ENCODE measurements at regions not wholly inside any gene's neighbourhood (a gene's known extent, or its start where the extent isn't known, plus 50 kb on each side); places are given as distances from the start of the nearest gene placed in this dataset.

- TF ChIP-seq ZC3H10 (CRISPR knock-in tag; IDR thresholded peaks at IDR 0.05) (no peak), TOX (CRISPR knock-in tag; IDR thresholded peaks at IDR 0.05; ENCODE audit: borderline replicate concordance) (no peak), BACH2 (CRISPR knock-in tag; IDR thresholded peaks at IDR 0.05; ENCODE audit: borderline replicate concordance) (no peak), ZNF565 (CRISPR knock-in tag; conservative IDR thresholded peaks at IDR 0.05; ENCODE audit: low read depth) (no peak), ZFP30 (CRISPR knock-in tag; IDR thresholded peaks at IDR 0.05) (no peak), ZNF8 (CRISPR knock-in tag; IDR thresholded peaks at IDR 0.05) (no peak), ARNTL (CRISPR knock-in tag; IDR thresholded peaks at IDR 0.05; ENCODE audit: borderline replicate concordance, low read depth) (no peak), CSDC2 (CRISPR knock-in tag; IDR thresholded peaks at IDR 0.05) (no peak), ZFP3 (CRISPR knock-in tag; IDR thresholded peaks at IDR 0.05) (no peak)
- TF ChIP-seq, protein P1, sequence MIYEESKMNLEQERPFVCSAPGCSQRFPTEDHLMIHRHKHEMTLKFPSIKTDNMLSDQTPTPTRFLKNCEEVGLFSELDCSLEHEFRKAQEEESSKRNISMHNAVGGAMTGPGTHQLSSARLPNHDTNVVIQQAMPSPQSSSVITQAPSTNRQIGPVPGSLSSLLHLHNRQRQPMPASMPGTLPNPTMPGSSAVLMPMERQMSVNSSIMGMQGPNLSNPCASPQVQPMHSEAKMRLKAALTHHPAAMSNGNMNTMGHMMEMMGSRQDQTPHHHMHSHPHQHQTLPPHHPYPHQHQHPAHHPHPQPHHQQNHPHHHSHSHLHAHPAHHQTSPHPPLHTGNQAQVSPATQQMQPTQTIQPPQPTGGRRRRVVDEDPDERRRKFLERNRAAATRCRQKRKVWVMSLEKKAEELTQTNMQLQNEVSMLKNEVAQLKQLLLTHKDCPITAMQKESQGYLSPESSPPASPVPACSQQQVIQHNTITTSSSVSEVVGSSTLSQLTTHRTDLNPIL (CRISPR knock-in tag; IDR thresholded peaks at IDR 0.05; ENCODE audit: low read depth), result no peak
- ATAC-seq, result no peak
Observed at GRCh38 chr12:69066492-69067373, 133.8 kb upstream of the CPM start.

- TF ChIP-seq TOX (CRISPR knock-in tag; IDR thresholded peaks at IDR 0.05; ENCODE audit: borderline replicate concordance), result no peak
- no peak for TF ChIP-seq SNAI2 (CRISPR knock-in tag; IDR thresholded peaks at IDR 0.05)
- no peak for TF ChIP-seq ZNF70 (CRISPR knock-in tag; IDR thresholded peaks at IDR 0.05)
- no peak for TF ChIP-seq ISL1 (CRISPR knock-in tag; IDR thresholded peaks at IDR 0.05)
- TF ChIP-seq, protein P2, sequence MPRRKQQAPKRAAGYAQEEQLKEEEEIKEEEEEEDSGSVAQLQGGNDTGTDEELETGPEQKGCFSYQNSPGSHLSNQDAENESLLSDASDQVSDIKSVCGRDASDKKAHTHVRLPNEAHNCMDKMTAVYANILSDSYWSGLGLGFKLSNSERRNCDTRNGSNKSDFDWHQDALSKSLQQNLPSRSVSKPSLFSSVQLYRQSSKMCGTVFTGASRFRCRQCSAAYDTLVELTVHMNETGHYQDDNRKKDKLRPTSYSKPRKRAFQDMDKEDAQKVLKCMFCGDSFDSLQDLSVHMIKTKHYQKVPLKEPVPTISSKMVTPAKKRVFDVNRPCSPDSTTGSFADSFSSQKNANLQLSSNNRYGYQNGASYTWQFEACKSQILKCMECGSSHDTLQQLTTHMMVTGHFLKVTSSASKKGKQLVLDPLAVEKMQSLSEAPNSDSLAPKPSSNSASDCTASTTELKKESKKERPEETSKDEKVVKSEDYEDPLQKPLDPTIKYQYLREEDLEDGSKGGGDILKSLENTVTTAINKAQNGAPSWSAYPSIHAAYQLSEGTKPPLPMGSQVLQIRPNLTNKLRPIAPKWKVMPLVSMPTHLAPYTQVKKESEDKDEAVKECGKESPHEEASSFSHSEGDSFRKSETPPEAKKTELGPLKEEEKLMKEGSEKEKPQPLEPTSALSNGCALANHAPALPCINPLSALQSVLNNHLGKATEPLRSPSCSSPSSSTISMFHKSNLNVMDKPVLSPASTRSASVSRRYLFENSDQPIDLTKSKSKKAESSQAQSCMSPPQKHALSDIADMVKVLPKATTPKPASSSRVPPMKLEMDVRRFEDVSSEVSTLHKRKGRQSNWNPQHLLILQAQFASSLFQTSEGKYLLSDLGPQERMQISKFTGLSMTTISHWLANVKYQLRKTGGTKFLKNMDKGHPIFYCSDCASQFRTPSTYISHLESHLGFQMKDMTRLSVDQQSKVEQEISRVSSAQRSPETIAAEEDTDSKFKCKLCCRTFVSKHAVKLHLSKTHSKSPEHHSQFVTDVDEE (CRISPR knock-in tag; IDR thresholded peaks at IDR 0.05), result no peak
- TF ChIP-seq POU6F1 (CRISPR knock-in tag; IDR thresholded peaks at IDR 0.05; ENCODE audit: borderline replicate concordance, low read depth), result no peak
- no peak for TF ChIP-seq PPARA (CRISPR knock-in tag; IDR thresholded peaks at IDR 0.05; ENCODE audit: borderline replicate concordance)
- no peak for TF ChIP-seq ZFP3 (CRISPR knock-in tag; IDR thresholded peaks at IDR 0.05)
- TF ChIP-seq, protein P1 (CRISPR knock-in tag; IDR thresholded peaks at IDR 0.05; ENCODE audit: low read depth), result no peak
- ATAC-seq, result no peak
Observed at GRCh38 chr12:69067713-69068112, 134.7 kb upstream of the CPM start.

DNA sequence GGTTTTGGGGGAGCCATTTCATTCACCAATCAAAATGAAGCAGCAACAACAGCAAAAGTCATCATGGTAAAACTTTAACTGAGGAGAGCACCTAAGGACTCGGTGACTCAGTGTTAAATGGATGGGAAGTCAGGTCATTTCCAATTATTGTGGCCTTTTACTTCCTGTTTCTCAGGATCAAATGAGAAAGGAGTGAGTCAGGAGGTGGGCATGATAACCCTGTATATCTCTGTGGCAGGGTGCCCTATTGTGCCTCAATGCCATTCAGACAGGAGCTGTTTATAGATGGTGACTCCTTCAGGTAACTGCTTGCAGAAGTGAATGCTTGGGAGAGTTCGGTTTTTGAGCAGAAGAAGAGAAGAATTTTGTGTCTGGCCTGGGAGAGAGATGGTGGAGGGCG, 135.5 kb upstream of the CPM start:
- peak; percentile 67 for ATAC-seq
- TF ChIP-seq, protein P2 (CRISPR knock-in tag; IDR thresholded peaks at IDR 0.05), result no peak
- TF ChIP-seq SNAI2 (CRISPR knock-in tag; IDR thresholded peaks at IDR 0.05) (no peak), CSDC2 (CRISPR knock-in tag; IDR thresholded peaks at IDR 0.05) (no peak), GLIS3 (CRISPR knock-in tag; IDR thresholded peaks at IDR 0.05) (no peak), RARB (CRISPR knock-in tag; IDR thresholded peaks at IDR 0.05) (no peak), ARNTL (CRISPR knock-in tag; IDR thresholded peaks at IDR 0.05; ENCODE audit: borderline replicate concordance, low read depth) (no peak), TOX (CRISPR knock-in tag; IDR thresholded peaks at IDR 0.05; ENCODE audit: borderline replicate concordance) (no peak), POU6F1 (CRISPR knock-in tag; IDR thresholded peaks at IDR 0.05; ENCODE audit: borderline replicate concordance, low read depth) (no peak), BACH2 (CRISPR knock-in tag; IDR thresholded peaks at IDR 0.05; ENCODE audit: borderline replicate concordance) (no peak), ZNF565 (CRISPR knock-in tag; conservative IDR thresholded peaks at IDR 0.05; ENCODE audit: low read depth) (no peak), OSR1 (CRISPR knock-in tag; IDR thresholded peaks at IDR 0.05) (no peak), ZFP3 (CRISPR knock-in tag; IDR thresholded peaks at IDR 0.05) (no peak), ZNF70 (CRISPR knock-in tag; IDR thresholded peaks at IDR 0.05) (no peak), TCF4 (CRISPR knock-in tag; IDR thresholded peaks at IDR 0.05; ENCODE audit: borderline replicate concordance) (no peak), ZNF8 (CRISPR knock-in tag; IDR thresholded peaks at IDR 0.05) (no peak), PPARA (CRISPR knock-in tag; IDR thresholded peaks at IDR 0.05; ENCODE audit: borderline replicate concordance) (no peak)
- TF ChIP-seq, protein P1 (CRISPR knock-in tag; IDR thresholded peaks at IDR 0.05; ENCODE audit: low read depth), result no peak
